Hippocampal formation (tissue), 2 donors: ENCODE measurements at regions not wholly inside any gene's neighbourhood (a gene's known extent, or its start where the extent isn't known, plus 50 kb on each side); places are given as distances from the start of the nearest gene placed in this dataset.

Experiments
- DNase-seq, 2 donors: peaks; one replicate each; lab custom pipeline; 2025; lab: John Stamatoyannopoulos, UW

DNA sequence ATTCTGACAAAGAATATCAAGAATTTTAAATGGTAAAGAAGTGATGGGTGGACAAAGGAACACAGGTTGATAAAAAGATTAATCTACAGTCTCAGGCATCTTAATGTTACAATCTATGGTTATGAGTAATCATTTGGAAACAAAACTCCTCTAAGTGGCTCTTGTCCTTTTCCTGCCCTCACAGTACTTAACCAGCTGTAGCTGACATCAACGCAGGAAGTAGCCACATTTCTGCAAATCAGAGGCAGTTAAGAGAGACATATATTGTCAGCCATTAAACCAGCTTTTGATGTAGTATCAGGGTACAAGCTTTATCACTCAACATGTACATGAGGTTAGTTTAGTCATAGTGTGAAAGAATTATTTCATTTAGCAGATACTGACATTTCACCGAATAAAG lies 244.6 kb downstream of the NR4A2 start:
- no peak for DNase-seq

DNA sequence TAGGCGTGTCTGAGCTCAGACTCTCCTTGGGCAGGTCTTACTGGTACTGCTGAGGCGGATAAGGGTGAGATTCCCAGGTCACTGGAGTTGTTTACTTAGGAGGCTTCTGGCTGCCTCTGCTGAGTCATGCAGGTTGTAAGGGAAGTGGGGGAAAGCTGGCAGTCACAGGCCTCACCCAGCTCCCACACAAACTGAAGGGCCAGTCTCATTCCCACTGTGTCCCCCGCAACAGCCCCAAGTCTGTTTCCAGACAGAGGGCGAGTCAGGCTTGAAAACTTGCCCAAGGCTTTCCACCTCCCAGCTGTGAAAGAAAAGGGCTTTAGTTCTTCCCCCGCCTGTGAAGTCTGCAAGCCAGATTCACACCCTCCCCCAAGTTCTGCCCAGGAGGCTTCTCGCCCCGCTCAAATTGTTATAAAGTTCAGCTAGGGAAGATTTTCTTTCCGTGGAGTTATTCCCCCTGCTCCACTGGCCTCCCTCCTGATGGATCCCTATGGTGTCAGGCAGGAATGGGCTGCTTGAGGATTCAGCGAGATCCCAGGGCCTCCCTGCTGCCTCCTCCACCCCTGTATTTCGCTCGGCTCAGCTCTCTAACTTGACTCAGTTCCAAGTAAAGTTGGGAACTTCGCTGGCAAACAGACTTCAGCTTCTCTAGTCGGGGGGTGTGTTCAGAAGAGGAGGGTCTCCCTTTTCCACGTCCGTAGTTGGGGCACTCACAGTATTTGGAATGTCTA lies 248.6 kb downstream of the NR4A2 start:
- DNase-seq: no peak

DNA sequence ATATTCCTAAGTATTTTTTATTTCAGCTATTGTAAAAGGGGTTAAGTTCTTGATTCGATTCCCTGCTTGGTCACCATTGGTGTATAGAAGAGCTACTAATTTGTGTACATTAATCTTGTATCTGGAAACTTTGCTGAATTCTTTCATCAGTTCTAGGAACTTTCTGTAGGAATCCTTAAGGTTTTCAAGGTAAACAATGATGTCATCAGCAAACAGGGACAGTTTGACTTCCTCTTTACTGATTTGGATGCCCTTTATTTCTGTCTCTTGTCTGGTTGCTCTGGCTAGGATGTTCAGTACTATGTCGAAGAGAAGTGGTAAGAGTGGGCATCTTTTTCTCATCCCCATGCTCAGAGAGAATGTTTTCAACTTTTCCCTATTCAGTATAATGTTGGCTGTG lies 252.7 kb downstream of the NR4A2 start:
- no peak for DNase-seq

DNA sequence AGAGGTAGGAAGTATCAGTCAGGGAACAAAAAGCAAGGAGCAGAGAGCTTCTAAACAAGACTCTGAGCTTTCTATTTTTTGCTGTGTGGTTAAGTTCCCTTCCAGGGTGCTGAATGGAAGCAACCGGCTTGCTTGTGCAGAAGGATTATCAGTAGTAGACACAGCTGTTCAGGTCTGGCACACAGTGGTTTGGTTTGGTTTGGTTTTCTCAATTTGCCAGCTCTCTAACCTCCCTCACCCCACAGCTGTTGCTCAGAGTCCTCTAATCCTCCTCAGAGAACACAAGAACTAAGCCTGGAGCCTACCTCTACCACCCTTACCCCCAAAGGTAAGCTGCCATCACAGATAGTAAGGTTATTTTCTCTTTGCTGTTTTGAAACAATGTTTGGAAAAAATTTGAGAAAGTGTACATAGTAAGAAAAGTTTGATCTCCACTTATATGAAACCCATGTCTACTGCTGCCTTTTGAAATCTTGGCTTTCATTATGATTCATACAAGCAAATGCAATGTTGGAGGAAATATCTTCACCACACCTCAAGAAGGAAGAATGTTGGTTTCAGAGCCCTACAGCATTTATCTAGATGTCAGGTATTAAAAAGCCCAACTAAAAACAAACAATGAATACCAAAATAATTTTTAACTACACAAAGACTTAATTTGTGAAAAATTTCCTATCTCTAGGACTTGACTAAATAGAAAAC lies 255.3 kb downstream of the NR4A2 start:
- DNase-seq: no peak

DNA sequence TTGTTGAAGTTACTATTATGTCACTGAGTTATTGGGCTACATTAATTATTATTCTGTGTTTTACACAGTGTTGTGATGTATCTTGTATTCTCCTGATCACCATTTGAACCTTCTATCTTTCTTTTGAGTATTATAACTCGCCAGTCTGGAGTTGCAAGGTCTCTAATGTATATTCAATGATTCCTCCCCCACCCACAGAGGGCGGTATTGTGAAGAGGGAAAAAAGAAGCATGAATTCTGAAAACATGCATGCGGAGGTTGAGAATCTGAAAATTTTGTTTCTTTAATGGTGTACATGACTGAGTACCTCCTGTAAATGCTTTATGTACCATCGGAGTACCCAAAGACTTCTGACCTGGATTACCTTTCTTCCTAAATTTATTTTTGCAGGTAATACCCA lies 266.6 kb downstream of the NR4A2 start:
- no peak for DNase-seq

DNA sequence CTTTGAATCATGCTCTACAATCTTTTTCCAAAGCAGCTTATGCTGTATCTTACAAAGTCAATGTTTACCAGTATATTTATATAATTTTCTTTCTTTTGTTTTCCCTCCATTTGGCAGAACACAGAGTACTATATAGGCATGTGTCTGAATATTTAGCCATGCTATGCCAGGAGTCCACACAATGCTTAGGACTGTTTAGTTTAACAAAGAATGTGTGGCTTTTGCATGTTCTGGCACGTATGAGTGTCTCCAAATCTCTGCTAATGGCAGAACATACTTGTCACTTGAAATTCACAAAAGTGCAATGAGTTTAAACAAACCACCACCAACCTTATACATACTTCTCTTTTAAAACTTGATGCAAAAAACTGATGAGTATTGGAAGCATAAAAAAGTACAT lies 268.0 kb downstream of the NR4A2 start:
- no peak for DNase-seq

DNA sequence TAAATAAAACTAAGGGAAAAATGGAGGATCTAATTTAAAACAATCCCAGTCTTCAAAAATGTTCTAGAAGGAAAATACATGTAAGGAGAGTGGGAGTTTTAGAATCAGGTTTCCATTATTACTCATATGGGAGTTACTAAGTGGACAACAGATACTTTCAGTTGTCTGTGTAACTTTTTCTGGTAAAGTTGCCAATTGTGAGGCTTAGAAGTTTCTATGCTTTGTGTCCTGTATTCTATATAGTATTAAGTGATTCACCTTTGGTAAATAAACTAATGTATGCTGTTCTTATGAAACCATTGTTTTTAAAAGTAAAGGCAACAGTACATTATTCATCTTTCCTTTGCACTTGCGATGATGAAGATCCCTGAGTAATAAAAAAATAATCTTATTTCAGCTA lies 274.9 kb downstream of the NR4A2 start:
- DNase-seq: no peak

DNA sequence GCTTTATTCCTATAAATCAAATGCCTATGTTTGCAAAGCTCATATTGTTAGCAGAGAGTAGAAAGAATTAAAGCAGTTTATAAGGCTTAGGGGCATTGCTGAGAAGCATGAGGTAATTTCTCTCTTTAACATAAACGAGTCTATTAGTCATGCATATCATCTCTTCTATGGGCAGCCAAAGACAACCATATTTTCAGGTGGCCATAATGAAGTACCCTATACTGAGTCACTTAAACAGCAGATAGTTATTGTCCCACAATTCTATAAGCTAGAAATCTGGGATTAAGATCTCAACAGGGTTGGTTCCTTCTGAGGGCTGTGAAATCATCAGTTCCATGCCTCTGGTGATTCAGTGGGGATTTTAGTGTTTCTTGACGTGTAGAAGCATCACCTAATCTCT lies 277.5 kb downstream of the NR4A2 start:
- DNase-seq: no peak

DNA sequence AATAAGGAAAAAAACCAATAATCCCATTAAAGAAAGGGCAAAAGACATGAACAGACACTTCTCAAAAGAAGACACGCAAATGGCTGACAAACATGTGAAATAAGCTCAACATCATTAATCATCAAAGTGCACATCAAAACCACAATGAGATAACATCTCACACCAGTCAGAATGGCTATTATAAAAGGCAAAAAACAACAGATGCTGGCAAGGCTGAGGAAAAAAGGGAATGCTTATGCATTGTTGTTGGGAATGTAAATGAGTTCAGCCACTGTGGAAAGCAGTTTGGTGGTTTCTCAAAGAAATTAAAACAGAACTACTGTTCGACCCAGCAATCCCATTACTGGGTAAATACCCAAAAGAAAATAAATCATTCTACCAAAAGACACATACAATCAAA lies 285.6 kb downstream of the NR4A2 start:
- no peak for DNase-seq

DNA sequence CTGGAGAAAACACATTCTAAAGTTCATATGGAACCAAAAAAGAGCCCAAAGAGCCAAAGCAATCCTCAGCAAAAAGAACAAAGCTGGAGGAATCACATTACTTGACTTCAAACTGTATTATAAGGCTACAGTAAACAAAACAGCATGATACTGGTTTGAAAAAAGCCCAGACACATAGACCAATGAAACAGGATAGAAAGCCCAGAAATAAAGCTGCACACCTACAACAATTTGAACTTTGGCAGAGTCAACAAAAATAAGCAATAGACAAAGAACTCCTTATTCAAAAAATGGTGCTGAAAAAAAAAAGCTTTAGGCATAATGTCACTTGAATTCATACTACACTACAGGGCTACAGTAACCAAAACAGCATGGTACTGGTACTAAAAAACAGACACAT lies 289.6 kb downstream of the NR4A2 start:
- no peak for DNase-seq

DNA sequence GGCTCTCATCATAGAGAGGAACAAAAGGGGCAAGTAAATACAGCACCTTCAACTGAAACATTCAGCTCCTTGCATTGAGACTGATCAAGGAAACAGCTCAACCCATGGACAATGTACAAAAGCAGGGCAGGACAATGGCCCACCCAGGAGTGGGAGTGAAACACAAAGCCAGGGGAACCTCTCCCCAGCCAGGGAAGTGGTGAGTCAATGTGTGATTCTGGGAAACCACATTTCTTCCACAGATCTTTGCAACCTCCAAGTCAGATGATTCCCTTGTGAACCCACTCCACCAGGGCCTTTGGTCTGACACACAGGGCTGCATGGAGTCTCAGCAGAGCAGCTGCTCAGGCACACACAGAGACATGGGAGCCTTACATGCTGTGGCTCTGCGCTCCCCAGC lies 294.5 kb downstream of the NR4A2 start:
- DNase-seq: no peak

DNA sequence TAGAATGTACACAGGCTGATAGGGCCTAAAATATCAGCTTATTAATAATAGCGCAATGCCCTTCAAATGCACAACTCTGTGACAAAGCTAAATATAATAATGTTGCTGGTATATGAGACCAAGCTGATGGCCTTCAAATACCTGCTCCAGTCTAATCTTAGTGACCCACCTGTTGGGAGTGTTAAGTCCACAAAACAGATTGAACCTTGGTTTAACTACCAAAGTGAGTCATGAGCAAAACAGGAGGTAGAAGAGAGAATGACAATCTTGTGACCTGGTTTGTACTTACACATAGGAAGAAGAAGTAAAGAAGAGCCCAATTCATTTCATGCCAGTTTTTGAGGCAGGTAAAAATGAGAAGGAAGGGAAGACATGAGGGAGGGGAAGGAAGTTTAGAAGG lies 295.0 kb downstream of the NR4A2 start:
- DNase-seq: no peak

DNA sequence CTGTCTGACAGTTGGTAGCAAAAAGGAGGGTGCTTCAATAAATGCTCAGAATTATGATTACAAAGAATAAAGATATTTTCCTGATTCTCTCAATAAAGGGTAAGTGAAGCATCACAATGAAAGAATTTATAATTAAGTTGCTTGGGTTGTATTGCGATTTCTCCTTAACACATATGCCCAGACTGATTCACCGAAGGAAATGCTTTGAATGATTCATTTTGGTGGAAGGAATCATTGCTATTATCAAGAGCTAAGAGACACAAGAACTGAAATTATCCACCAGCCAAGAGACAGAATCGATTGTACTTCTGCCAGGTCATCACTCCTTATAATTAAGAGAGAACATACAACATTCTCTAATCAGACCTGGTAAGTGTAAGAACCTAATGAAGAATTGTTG lies 301.4 kb downstream of the NR4A2 start:
- DNase-seq: no peak

DNA sequence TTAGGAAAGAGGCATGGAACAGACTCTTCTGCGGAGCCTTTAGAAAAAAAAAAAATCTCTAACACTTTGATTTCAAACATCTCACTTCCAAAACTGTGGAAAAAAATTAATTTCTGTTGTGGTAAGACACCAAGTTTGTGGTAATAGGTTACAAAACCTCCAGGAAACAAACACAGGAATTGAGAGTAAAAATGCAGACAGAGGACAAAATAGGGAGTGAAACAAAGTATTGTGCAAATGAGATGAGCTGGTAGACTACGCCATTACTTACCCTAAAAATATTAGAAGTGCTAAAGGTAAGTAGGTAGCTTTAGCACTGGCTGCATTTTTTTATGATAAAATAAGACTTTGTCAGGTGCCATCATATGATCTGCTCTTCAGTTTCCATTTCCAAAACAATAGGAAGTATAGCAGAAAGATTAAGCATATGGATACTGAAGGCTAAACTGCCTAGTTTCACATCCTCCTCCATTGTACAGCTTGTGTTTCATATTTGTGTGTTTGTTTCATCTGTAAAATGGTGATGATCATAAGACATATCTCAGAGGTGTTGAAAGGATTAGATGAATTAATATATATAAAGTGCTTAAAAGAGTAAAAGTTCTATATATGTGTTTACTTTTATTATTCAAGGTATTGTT lies 309.2 kb downstream of the NR4A2 start:
- no peak for DNase-seq

DNA sequence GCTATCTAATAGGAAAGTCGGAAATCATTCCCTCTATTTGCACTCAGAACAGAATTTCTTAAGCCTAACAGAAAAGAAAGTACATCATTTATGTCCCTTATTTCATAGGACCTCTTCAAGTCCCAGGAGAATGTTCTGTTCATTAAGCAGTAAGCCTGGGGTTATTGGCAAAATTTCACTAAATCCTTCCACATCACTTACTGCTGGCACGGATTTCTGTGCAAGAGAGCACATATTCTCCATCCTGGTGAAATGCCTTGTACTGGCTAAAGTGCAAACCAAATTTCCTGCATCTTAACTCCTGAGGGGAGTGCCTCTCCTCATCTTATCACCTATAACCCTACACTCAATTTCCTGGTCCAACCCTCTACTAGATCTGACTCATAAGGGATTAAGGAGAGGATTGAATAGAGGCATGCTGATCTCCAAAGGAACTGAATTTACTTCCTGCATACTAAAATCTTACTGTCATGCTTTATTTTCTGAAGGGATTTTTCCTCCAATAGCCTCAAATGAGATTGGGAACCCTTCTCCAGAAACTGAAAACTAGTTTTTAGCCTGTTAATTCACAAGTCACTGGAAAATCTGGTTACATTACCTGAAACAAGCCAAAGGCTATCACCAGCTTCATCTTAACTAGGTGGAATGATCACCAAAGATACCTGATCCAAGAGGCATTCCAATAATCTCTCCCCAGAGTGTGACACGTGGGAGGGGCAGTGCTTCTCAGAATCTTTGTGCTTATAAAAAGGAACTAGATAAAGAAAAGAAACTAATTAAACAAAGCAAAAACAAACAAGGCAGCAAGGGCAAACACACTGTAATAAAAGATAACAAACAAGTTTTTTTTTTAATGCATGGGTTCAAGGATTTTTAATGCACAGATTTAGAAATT lies 311.1 kb downstream of the NR4A2 start:
- no peak for DNase-seq

DNA sequence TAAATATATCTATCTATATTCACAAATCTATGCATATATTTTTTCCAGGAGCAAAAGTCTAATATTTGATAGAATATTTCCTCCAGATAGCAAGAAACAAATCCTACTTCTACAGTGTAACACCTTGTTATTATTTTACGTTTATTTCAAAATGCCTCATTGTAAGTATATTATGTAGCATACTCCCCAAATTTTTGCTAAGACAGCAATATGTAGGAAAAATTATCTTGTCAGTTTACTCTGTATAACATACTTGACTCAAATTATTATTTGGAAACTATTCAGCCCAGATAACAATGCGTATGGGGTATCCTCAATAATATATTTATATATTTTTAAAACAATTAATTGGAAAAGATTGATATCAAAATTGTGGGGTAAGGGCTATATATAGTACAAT lies 313.2 kb downstream of the NR4A2 start:
- no peak for DNase-seq

DNA sequence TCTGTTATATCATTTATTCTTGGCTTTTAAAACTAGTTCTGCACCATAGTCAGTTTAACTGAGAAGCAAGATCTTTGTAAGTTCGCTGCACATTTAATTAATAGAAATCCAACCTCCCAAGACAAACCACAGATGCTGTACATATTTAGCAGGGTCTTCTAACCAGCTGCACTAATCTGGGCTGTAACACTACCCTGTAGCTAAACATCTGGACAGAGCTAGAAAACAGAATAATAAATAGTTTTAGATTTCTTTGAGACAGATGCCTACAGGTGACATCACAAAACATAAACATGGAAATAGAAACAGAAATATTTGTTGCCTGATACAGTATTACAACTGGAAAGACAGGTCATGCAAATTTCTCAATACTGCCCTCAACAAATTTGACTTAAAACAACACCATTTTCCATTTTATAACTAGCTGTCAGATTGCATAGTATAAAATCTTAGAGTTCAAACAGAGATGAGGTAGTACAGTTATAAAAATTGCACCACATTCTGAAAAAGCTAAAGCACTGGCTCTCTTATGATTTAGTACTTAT lies 315.1 kb downstream of the NR4A2 start:
- no peak for DNase-seq

DNA sequence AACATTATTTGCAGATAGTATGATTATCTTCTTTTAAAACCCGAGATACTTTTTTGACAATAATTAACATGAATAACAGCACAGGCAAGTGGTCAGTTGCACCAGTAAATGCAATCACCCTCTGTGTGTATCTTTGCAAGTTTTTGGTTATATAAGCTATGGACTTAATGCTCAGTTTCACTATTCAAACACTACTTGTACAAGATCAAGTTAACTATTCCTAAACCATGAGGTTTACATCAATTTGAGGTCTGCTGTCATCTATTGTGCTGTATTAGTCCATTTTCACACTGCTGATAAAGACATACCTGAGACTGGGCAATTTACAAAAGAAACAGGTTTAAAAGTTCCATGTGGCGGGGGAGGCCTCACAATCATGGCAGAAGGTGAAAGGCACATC lies 323.2 kb downstream of the NR4A2 start:
- no peak for DNase-seq

DNA sequence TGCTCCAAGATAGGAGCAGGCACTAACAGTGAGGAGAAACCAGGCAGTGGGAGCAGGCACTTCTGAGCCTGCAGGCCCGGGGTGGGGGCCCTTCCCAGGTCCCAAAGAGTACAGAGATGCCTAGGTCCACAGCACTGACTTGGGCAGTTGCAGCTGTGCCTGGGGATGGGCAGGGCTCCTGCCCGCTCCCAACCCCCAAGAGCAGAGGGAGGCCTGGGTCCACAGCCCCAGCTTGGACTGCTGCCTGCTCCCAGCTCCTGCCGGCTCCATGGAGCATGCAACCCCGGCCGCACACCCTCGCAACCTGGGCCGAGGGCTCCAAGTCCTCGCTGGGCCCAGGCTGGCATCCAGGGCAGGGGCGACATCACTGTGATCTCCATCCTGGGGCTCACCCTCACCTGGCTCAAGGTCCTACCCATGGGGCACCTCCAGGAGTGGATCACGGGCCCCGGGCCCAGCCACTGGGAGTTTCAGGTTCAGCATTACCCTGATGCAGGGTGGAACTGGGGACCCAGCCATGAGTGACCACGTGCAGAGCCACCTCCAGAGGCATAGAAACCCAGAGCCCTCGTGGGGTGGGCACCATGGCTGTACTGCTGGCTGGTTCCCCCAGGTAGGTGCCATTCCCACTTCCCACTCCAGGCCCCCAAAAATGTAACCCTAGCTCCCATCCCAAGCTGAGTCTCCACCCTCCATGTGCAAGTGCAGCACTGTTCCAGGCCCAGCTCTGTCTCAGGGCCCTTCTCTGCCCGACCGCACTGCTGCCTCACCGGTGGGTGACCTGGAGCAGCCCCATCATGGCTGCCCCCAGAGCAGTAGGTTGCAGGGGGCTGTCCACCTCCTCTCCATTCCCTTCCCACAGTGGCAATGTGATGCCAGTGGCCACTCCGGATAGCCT lies 325.6 kb downstream of the NR4A2 start:
- no peak for DNase-seq

DNA sequence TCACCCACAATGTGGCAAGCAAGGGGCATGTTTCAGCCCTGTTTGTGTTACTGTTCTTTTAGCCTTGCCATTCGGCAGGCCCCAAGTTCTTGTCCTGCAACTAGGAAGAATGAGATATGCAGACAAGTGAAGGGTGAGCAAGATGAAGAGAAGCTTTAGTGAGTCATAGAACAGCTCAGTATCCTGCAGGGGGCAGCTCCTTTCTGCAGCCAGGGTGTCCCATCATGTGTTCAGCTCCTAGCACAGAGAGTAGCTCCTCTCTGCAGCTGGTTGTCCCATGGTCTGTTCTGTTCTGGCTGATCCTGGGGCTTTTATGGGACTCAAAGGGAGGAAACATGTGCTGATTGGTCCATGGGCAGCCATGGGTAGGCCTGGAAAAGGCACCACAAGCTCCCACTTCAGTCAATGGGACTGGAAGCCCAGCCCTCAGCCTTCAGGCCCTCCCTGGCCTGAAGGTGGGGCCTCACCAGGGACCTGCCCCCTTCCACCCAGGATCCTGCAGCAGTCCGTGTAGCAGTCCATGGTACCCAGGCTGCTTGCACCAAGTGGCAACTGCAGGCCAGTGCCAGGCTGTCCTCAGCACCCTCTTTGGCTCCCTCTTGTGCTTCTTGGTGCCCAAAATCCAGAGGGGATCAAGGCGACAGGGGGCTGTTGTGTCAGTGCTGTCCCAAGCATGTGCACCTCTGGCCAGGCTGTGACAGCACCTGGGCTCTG lies 326.4 kb downstream of the NR4A2 start:
- DNase-seq: no peak
